Stimulated activated naive CD8-positive, alpha-beta T cell treated with anti-CD3 and anti-CD28 coated beads, Interleukin-15, Interleukin-2, amounts not matched to agents 100 U/mL and 50 U/mL, for 24 hours (primary cell): ENCODE measurements at regions not wholly inside any gene's neighbourhood (a gene's known extent, or its start where the extent isn't known, plus 50 kb on each side); places are given as distances from the start of the nearest gene placed in this dataset.

Experiments
- ATAC-seq: fragments of 150-1000 bp; cut with Tn5 transposase; one replicate; pipeline ENCODE4 v1.10.0; 2021
- DNase-seq: peaks from one replicate; pipeline ENCODE4 v3.0.0; 2021

GRCh38 chr10:33739031-33739430 lies 404.6 kb upstream of the NRP1 start:
- DNase-seq (no peak), ATAC-seq (no peak)

GRCh38 chr10:33735464-33735923 lies 401.0 kb upstream of the NRP1 start:
- DNase-seq (no peak), ATAC-seq (no peak)

- DNase-seq (no peak), ATAC-seq (no peak)
Observed at GRCh38 chr10:33734393-33735155, 400.1 kb upstream of the NRP1 start.

GRCh38 chr10:33733058-33733457 lies 398.6 kb upstream of the NRP1 start:
- DNase-seq, result no peak
- ATAC-seq, result no peak

GRCh38 chr10:33732161-33732680 lies 397.8 kb upstream of the NRP1 start:
- DNase-seq (no peak), ATAC-seq (no peak)

- DNase-seq (no peak), ATAC-seq (no peak)
Observed at GRCh38 chr10:33731322-33731721, 396.9 kb upstream of the NRP1 start.

- ATAC-seq, result no peak
- no peak for DNase-seq
Observed at GRCh38 chr10:33725430-33725829, 391.0 kb upstream of the NRP1 start.

- ATAC-seq, result no peak
- DNase-seq, result no peak
Observed at GRCh38 chr10:33723181-33723580, 388.7 kb upstream of the NRP1 start.

GRCh38 chr10:33722067-33722466 lies 387.6 kb upstream of the NRP1 start:
- ATAC-seq, result no peak
- no peak for DNase-seq

GRCh38 chr10:33721509-33721908 lies 387.0 kb upstream of the NRP1 start:
- ATAC-seq (no peak), DNase-seq (no peak)

- DNase-seq (no peak), ATAC-seq (no peak)
Observed at GRCh38 chr10:33720161-33720560, 385.7 kb upstream of the NRP1 start.

GRCh38 chr10:33719005-33719703 lies 384.7 kb upstream of the NRP1 start:
- DNase-seq (no peak), ATAC-seq (no peak)

- no peak for DNase-seq
- ATAC-seq, result no peak
Observed at GRCh38 chr10:33716501-33717267, 382.2 kb upstream of the NRP1 start.

- no peak for ATAC-seq
Observed at GRCh38 chr10:33715303-33715975, 381.0 kb upstream of the NRP1 start.

GRCh38 chr10:33712825-33713224 lies 378.4 kb upstream of the NRP1 start:
- DNase-seq, result no peak
- ATAC-seq, result no peak

More at GRCh38 chr10:33715303-33715975, 381.0 kb upstream of the NRP1 start:
- no peak for DNase-seq

GRCh38 chr10:33710006-33710405 lies 375.5 kb upstream of the NRP1 start:
- DNase-seq (no peak), ATAC-seq (no peak)

GRCh38 chr10:33709008-33709753 lies 374.7 kb upstream of the NRP1 start:
- DNase-seq, result no peak
- no peak for ATAC-seq

GRCh38 chr10:33708561-33708960 lies 374.1 kb upstream of the NRP1 start:
- DNase-seq (no peak), ATAC-seq (no peak)

- no peak for ATAC-seq
- no peak for DNase-seq
Observed at GRCh38 chr10:33706746-33707145, 372.3 kb upstream of the NRP1 start.

- ATAC-seq (no peak), DNase-seq (no peak)
Observed at GRCh38 chr10:33706191-33706590, 371.7 kb upstream of the NRP1 start.

- ATAC-seq, result no peak
- no peak for DNase-seq
Observed at GRCh38 chr10:33704214-33704830, 369.9 kb upstream of the NRP1 start.
